Suprapubic skin (tissue), 3 donors: ENCODE measurements at regions not wholly inside any gene's neighbourhood (a gene's known extent, or its start where the extent isn't known, plus 50 kb on each side); places are given as distances from the start of the nearest gene placed in this dataset.

Experiments used
- POLR2A ChIP-seq, 2 donors: fragments of 450-650 bp; IDR thresholded peaks; one replicate each; pipeline ENCODE4 v1.6.1; 2017; ENCODE audit warnings: antibody characterized with exemption in 2 of 2, mild to moderate bottlenecking in 2 of 2, moderate library complexity in 2 of 2
- TF ChIP-seq, protein P1 (sequence below), 2 donors: fragments of 200-600 bp in 1 of 2; fragments of 450-650 bp in 1 of 2; sonication (generic) in 1 of 2; IDR thresholded peaks; one replicate each; pipeline ENCODE4 v1.5.1; 2016 to 2019; ENCODE audit warnings: antibody characterized with exemption in 2 of 2, mild to moderate bottlenecking in 1 of 2, moderate library complexity in 1 of 2

DNA sequence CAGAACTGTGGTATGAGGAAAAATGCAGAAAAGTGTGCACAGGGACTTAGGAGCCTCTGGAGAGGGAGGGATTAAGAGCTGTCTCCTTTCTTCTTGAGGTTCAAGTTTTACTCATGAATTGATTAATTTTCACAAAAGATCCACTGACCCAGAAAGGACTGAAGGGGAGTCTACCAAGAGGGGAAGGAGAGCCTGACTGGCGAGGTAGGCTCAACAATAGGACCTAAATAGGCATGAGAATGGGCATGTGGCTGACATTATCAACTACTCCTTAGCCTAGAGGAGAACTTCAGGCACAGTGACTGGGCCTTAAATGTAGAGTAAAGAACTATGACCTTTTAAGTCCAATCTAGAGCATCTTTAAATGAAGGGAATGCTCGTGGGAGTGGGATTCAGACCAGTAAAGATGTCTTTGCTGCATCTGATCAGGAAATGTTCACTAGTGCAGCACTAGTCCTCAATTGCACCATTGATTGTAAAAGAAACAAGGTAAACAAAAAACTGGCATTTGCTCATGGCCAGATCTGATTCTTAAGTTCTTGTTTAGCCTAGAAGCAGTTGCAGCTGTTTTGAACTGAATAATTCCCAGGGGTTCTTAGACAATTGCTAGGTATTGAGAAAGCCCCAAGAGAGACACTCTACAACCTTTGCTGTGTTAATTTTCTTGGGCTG, 135.6 kb downstream of the RAB38 start:
- TF ChIP-seq, protein P1, sequence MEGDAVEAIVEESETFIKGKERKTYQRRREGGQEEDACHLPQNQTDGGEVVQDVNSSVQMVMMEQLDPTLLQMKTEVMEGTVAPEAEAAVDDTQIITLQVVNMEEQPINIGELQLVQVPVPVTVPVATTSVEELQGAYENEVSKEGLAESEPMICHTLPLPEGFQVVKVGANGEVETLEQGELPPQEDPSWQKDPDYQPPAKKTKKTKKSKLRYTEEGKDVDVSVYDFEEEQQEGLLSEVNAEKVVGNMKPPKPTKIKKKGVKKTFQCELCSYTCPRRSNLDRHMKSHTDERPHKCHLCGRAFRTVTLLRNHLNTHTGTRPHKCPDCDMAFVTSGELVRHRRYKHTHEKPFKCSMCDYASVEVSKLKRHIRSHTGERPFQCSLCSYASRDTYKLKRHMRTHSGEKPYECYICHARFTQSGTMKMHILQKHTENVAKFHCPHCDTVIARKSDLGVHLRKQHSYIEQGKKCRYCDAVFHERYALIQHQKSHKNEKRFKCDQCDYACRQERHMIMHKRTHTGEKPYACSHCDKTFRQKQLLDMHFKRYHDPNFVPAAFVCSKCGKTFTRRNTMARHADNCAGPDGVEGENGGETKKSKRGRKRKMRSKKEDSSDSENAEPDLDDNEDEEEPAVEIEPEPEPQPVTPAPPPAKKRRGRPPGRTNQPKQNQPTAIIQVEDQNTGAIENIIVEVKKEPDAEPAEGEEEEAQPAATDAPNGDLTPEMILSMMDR (IDR thresholded peaks at IDR 0.05): no peak
- no peak for TF ChIP-seq POLR2A (IDR thresholded peaks at IDR 0.05)
